RWPE2 (cell line): ENCODE measurements at regions not wholly inside any gene's neighbourhood (a gene's known extent, or its start where the extent isn't known, plus 50 kb on each side); places are given as distances from the start of the nearest gene placed in this dataset.

ENCODE experiments used
- ATAC-seq: fragments of 200-7000 bp; cut with Tn5 transposase; 3 replicates; pipeline ENCODE4 v1.9.1; 2021; ENCODE audit warnings: low read depth
- DNase-seq: peaks from one replicate; pipeline ENCODE4 v3.0.0-alpha.2; 2020; ENCODE audit warnings: low spot score
- H3K27ac ChIP-seq: fragments of 450-650 bp; 2 replicates; pipeline ENCODE4 v1.5.1; 2017; ENCODE audit warnings: mild to moderate bottlenecking; ENCODE audit not compliant: poor library complexity, severe bottlenecking
- H3K27me3 ChIP-seq: fragments of 250-450 bp; sonication (Bioruptor Pico); 2 replicates; pipeline ENCODE4 v1.5.1; 2021; ENCODE audit warnings: mild to moderate bottlenecking, moderate library complexity; ENCODE audit not compliant: insufficient read depth, poor library complexity, severe bottlenecking
- H3K36me3 ChIP-seq: fragments of 250-450 bp; sonication (Bioruptor Pico); 2 replicates; pipeline ENCODE4 v1.5.1; 2020; ENCODE audit warnings: low read depth, mild to moderate bottlenecking, moderate library complexity
- H3K4me1 ChIP-seq: fragments of 250-450 bp; sonication (Bioruptor Pico); 2 replicates; pipeline ENCODE4 v1.5.1; 2021; ENCODE audit warnings: mild to moderate bottlenecking, moderate library complexity; ENCODE audit not compliant: insufficient read depth, poor library complexity, severe bottlenecking
- H3K4me3 ChIP-seq: fragments of 250-450 bp; sonication (Bioruptor Pico); 2 replicates; pipeline ENCODE4 v1.5.1; 2021; ENCODE audit warnings: mild to moderate bottlenecking, moderate library complexity; ENCODE audit not compliant: severe bottlenecking
- H3K9me3 ChIP-seq: fragments of 250-450 bp; sonication (Bioruptor Pico); 2 replicates; pipeline ENCODE4 v1.5.1; 2021; ENCODE audit warnings: mild to moderate bottlenecking, moderate library complexity; ENCODE audit not compliant: severe bottlenecking
- TF ChIP-seq, protein P1 (sequence below): fragments of 450-650 bp; IDR thresholded peaks from one replicate; pipeline ENCODE4 v1.5.1; 2017; ENCODE audit warnings: mild to moderate bottlenecking, moderate library complexity; ENCODE audit not compliant: poor library complexity, severe bottlenecking

DNA sequence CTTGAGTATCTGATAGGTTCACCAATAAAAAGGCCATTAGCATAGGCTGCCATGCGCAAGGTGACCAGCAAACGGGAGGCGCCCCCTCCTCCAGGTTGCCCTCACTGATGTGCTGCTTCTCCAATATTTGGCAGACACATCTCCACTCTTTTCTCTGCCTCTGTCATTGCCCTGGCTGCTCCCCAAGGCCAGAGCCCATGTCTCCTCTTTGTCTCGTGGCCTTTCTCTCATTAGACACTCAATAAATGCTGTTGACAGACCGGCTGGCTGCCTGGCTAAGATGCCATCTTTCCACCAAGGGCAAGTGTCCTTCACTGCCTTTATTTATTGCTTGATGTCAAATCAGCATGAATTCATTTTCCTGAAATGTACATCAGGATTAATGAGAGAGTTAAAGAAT, 404.0 kb upstream of the KIF2A start:
- ATAC-seq (no peak), DNase-seq (no peak)
- Histone ChIP-seq H3K4me3 (no peak overlapping the region), H3K27me3 (no peaks in the 10 kb centered on the region), H3K36me3 (no peaks in the 10 kb centered on the region), H3K4me1 (peaks cover 9% of the 10 kb centered on the region), H3K27ac (peak overlapping the region; percentile 47), H3K9me3 (no peaks in the 10 kb centered on the region)
- TF ChIP-seq, protein P1, sequence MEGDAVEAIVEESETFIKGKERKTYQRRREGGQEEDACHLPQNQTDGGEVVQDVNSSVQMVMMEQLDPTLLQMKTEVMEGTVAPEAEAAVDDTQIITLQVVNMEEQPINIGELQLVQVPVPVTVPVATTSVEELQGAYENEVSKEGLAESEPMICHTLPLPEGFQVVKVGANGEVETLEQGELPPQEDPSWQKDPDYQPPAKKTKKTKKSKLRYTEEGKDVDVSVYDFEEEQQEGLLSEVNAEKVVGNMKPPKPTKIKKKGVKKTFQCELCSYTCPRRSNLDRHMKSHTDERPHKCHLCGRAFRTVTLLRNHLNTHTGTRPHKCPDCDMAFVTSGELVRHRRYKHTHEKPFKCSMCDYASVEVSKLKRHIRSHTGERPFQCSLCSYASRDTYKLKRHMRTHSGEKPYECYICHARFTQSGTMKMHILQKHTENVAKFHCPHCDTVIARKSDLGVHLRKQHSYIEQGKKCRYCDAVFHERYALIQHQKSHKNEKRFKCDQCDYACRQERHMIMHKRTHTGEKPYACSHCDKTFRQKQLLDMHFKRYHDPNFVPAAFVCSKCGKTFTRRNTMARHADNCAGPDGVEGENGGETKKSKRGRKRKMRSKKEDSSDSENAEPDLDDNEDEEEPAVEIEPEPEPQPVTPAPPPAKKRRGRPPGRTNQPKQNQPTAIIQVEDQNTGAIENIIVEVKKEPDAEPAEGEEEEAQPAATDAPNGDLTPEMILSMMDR = no peak

DNA sequence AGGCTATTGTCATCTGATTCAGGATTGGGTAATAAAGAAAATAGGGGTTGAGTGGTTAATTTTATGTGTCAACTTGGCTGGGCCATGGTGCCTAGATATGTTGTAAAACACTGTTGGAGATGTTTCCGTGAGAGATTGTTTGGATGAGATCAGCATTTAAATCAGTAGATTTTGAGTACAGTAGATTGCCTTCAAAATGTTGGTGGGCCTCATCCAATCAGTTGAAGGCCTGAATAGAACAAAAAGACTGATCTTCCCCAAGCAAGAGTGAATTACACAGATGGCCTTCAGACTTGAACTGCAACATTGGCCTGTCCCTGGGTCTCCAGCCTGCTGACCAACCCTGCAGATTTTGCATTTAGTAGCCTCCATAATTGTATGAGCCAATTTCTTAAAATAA, 401.3 kb upstream of the KIF2A start:
- Histone ChIP-seq H3K4me1 (peaks cover 9% of the 10 kb centered on the region), H3K4me3 (no peak overlapping the region), H3K9me3 (no peaks in the 10 kb centered on the region), H3K27ac (no peak overlapping the region), H3K27me3 (no peaks in the 10 kb centered on the region), H3K36me3 (no peaks in the 10 kb centered on the region)
- DNase-seq (no peak), ATAC-seq (no peak)
- TF ChIP-seq, protein P1 = no peak

DNA sequence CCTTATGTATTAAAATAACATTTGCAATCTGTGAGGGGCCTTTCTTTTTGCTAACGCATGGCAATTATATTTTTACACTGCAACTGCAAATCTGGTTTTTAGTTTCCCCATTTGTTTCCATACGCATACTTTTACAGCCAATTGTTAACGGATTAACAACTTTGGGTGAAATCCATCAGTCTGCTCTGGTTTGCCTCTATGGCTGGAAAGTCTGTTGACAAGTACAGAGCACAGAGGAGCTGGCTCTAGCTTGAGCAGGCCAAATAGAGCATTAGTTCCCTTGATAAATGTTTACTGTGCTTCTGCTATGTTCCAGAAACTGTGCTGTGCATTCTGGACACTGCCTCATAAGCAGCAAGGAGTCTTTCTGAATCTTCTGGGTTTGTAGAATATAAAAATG, 400.4 kb upstream of the KIF2A start:
- H3K36me3 ChIP-seq = no peaks in the 10 kb centered on the region
- TF ChIP-seq, protein P1 = no peak
- H3K27me3 ChIP-seq = no peaks in the 10 kb centered on the region
- ATAC-seq (no peak), DNase-seq (no peak)
- no peaks in the 10 kb centered on the region for H3K9me3 ChIP-seq
- H3K27ac ChIP-seq = no peak overlapping the region
- peaks cover 9% of the 10 kb centered on the region for H3K4me1 ChIP-seq
- H3K4me3 ChIP-seq = no peak overlapping the region

DNA sequence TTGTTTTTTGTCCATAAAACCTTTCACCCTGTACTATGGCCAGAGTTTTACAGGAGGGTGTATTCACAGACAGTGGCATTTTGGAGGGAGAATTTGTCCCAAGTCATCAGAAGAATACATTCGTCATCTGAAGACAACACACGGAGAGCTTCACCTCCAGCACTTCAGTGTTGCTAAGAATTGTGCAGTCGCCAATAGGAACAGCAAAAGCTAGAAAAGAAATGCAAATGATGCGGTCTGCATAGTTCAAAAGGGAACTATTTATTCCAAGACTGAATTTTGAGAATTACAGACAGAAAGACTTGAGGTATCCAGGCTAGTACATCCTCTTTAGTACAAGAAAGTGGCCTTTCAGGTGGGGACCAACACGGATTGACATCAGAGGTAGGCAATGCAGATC, 399.2 kb upstream of the KIF2A start:
- TF ChIP-seq, protein P1 = no peak
- DNase-seq = no peak
- Histone ChIP-seq H3K4me3 (no peak overlapping the region), H3K4me1 (peaks cover 9% of the 10 kb centered on the region), H3K27me3 (no peaks in the 10 kb centered on the region), H3K9me3 (no peaks in the 10 kb centered on the region), H3K36me3 (no peaks in the 10 kb centered on the region), H3K27ac (no peak overlapping the region)
- ATAC-seq = no peak

DNA sequence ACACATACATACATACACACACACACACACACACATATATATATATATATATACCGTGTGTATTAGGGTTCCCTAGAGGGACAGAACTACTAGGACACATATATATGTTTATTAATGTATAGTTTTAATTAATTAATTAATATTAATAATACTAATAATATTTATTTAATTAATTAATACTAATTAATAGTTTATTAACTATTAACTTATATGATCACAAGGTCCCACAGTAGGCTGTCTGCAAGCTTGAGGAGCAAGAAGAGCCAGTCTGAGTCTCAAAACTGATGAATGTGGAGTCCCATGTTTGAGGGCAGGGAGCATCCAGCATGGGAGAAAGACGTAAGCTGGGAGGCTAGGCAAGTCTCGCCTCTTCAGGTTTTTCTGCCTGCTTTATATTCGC, 398.0 kb upstream of the KIF2A start:
- H3K9me3 ChIP-seq = no peaks in the 10 kb centered on the region
- TF ChIP-seq, protein P1 = no peak
- no peak overlapping the region for H3K27ac ChIP-seq
- no peak overlapping the region for H3K4me3 ChIP-seq
- H3K27me3 ChIP-seq = no peaks in the 10 kb centered on the region
- no peak for ATAC-seq
- H3K36me3 ChIP-seq = no peaks in the 10 kb centered on the region
- DNase-seq = no peak
- peaks cover 2% of the 10 kb centered on the region for H3K4me1 ChIP-seq
